ENCODE measurements at regions not wholly inside any gene's neighbourhood (a gene's known extent, or its start where the extent isn't known, plus 50 kb on each side); places are given as distances from the start of the nearest gene placed in this dataset.
"Not testable (repeated sequence)": the region's sequence is repeated elsewhere in the genome, so short reads cannot be mapped to it uniquely, and the experiment has no call there.

- H3K4me3 ChIP-seq (ENCODE audit: control insufficient read depth, low read depth, low read length): no peak overlapping the region
- DNase-seq (ENCODE audit: low read depth): no peak
- no peak for TF ChIP-seq CTCF (IDR thresholded peaks at IDR 0.05; ENCODE audit: control insufficient read depth, insufficient read depth, low read depth, low read length, missing control alignments)
Observed at GRCh38 chr6:40671001-40671693, 84.0 kb upstream of the LRFN2 start.

- no peak for TF ChIP-seq CTCF (IDR thresholded peaks at IDR 0.05; ENCODE audit: control insufficient read depth, insufficient read depth, low read depth, low read length, missing control alignments)
- no peak for DNase-seq (ENCODE audit: low read depth)
- H3K4me3 ChIP-seq (ENCODE audit: control insufficient read depth, low read depth, low read length): no peak overlapping the region
Observed at GRCh38 chr6:40669343-40669742, 82.2 kb upstream of the LRFN2 start.

- DNase-seq (ENCODE audit: low read depth): no peak
- no peak for TF ChIP-seq CTCF (IDR thresholded peaks at IDR 0.05; ENCODE audit: control insufficient read depth, insufficient read depth, low read depth, low read length, missing control alignments)
- no peak overlapping the region for H3K4me3 ChIP-seq (ENCODE audit: control insufficient read depth, low read depth, low read length)
Observed at GRCh38 chr6:40668203-40668602, 81.0 kb upstream of the LRFN2 start.

- TF ChIP-seq CTCF (IDR thresholded peaks at IDR 0.05; ENCODE audit: control insufficient read depth, insufficient read depth, low read depth, low read length, missing control alignments): no peak
- no peak for DNase-seq (ENCODE audit: low read depth)
- H3K4me3 ChIP-seq (ENCODE audit: control insufficient read depth, low read depth, low read length): no peak overlapping the region
Observed at GRCh38 chr6:40666530-40666929, 79.4 kb upstream of the LRFN2 start.

- TF ChIP-seq CTCF (IDR thresholded peaks at IDR 0.05; ENCODE audit: control insufficient read depth, insufficient read depth, low read depth, low read length, missing control alignments): no peak
- no peak for DNase-seq (ENCODE audit: low read depth)
- H3K4me3 ChIP-seq (ENCODE audit: control insufficient read depth, low read depth, low read length): no peak overlapping the region
Observed at GRCh38 chr6:40661726-40662125, 74.6 kb upstream of the LRFN2 start.

GRCh38 chr6:40656772-40657171, 69.6 kb upstream of the LRFN2 start:
- not testable (repeated sequence) for H3K4me3 ChIP-seq (ENCODE audit: control insufficient read depth, low read depth, low read length); DNase-seq (ENCODE audit: low read depth)

- H3K4me3 ChIP-seq (ENCODE audit: control insufficient read depth, low read depth, low read length): no peak overlapping the region
- TF ChIP-seq CTCF (IDR thresholded peaks at IDR 0.05; ENCODE audit: control insufficient read depth, insufficient read depth, low read depth, low read length, missing control alignments): no peak
- DNase-seq (ENCODE audit: low read depth): no peak
Observed at GRCh38 chr6:40654828-40655227, 67.7 kb upstream of the LRFN2 start.

Measured in AG09309 (cell line).